Activated CD4-positive, alpha-beta T cell treated with anti-CD3 and anti-CD28 coated beads, Interleukin-2, Interleukin-4, amounts not matched to agents 100 ng/mL and 50 ng/mL, durations not matched to agents 16 hours and 8 hours (primary cell): ENCODE measurements at regions not wholly inside any gene's neighbourhood (a gene's known extent, or its start where the extent isn't known, plus 50 kb on each side); places are given as distances from the start of the nearest gene placed in this dataset.

Source experiments
- DNase-seq: peaks from one replicate; pipeline ENCODE4 v3.0.0-alpha.2; 2020; ENCODE audit warnings: low spot score

DNA sequence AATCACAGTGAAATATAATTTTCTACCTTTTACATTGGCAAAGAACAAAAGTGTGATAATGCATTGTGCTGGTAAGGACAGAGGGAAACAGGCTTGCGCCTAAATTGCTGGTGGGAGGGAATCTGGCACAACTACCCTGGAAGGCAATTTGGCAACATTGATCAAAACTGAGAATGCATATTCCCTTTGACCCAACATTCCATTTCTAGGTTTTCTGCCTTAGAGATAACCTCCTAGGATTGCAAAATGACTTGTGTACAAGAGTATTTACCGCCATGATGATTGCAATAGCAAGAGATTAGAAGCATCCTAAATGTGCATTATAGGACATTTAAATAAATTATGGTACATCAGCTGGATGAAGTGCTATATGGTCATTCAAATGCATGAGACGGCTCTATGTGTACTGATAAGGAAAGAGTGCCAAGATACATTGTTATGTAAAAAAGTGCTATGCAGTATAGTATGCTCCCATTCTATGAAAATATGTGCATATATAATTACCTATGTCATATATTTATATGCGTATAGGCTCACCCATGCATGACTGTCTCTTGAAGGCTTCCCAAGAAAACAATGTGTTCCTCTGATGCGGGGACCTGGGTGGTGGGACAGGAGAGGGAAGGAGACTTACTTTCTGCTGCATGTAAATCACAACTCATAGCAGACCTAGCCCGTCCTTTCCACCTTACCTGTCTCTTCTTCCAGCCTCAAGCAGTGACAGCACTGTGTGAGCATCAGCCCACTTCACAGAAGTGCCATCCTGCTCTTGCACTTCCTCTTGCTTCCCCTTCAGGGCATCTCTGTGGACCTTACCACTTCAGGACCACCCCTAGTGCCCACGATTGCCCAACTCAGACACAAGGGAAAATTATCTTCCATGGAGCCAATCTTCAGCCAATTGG lies 249.9 kb upstream of the TLE3 start:
- DNase-seq, result no peak

DNA sequence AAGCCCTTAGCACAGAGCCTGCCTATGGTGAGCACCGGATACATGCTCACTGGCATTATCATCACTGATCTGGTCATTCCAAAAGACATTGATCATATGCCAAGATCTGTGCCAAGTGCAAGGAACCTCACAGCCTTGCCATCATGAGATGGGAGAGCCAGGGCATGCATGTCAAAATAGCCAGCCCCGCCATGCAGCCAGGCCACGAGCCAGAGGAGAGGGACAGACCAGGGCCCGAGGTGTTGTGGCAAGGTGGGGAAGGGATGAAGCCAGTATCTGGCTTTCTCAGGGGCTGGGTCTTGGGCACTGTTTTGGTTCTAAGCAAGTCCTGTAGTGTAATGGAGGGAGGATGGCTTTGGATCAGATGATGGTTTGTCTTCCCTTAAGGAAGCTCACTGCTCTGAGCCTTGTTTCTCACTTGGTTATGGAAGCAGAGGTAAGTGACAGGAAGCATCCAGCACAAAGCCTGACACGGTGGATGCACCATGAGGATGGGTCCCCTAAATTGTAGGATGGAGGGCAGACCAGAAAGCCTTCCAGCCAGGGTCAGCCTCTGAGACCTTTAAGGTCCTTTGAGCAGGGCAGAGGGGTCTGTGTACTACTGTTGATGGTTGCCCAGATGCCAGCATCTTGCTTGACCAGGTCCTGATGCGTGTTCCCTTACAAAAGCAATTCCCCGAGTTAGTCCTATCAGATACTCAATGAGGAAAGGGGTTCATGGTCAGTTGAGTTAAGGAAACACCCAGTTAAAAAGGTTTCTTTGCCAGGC lies 247.7 kb upstream of the TLE3 start:
- no peak for DNase-seq

DNA sequence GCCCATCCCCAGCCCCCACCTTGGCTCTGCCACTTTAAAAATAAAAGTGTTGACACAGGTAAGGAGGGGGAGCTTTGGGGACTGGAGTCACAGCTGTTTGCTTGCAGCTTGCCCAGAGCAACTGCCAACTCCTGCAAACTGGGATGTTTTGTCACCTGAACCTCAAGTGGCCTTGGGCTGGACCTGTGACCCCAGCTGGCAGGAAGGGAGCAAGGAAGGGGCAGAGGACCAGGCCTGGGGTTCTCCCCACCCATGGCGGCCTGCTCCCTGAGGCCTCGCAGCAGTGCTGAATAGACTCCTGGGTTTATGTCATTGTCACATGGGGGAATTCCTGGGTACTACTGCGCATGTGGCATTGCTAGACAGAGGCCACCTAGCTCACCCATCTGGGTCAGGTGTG lies 246.9 kb upstream of the TLE3 start:
- DNase-seq, result no peak

DNA sequence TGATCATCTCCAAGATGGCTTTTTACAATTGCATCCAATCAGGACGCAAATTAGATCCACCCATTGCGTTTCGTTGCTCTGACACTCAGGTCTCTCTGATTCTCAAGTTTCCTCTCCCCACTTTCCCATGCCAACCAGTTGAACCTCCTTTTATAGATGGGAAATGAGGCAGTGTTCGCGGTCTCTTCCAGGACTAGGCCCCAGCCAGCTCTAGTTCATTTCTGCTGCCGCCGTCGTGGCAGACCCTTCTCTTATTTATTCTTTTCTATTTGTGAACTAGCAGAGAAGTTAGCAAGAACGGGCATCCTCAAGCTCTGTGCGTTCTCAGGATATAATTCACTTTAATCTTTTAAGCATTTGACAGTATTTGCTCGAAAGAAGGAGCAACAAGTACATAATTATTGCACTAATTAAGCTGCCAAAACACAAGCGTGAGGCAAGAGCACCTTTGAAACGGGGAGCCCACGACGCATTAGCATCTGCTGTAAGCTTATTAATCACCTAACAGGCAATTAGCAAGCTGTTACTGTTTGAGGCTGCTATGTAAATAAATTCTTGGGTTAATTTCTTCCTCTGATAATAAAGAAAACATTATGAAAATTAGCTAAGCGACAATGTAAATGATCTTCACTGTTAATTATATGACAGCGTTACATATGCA lies 246.4 kb upstream of the TLE3 start:
- DNase-seq, result no peak

DNA sequence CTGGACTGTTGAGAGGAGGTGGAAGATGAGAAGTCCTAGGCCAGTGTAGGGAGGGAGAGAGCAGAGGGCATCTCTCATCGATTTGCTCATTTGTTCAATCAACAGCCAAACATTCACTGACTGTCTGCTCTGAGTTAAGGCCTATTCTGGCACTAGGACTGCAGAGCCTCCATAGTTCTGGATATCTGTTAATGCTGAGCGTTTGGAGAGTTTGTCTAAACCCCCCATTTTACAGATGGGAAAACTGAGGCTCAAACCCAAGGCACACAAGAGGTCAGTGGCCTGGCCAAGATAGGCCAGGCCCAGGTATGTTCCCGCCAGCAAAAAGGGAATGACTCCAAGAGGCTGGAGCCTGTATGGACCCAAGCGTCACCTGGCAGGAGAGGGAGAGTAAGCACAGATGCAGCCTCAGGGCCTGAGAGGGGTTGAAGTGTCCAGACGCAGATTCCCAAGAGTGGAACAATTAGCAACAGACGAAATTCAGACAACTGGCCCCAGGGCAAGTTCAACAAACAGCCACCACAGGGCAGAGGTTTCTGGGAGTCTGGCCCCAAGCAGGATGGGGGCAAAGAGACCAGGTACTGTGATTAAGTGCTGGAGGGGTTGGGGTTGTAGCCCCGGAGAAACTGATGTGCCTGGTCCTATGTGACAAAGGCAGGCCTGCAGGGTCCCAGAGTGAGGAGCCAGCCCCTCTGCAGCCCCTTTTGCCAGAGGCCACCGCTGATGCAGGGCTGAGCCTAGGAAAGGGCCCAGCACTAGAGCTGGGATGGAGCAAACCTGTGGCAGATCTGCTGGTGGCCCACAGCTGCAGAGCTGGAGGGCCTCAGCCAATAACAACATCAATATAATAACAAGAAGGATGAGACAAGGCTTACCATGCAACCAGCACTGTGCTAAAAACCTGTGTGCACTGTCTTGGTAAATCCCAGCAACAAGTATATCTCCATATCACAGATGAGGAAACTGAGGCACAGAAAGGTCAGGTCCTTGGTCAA lies 245.1 kb upstream of the TLE3 start:
- DNase-seq, result no peak

DNA sequence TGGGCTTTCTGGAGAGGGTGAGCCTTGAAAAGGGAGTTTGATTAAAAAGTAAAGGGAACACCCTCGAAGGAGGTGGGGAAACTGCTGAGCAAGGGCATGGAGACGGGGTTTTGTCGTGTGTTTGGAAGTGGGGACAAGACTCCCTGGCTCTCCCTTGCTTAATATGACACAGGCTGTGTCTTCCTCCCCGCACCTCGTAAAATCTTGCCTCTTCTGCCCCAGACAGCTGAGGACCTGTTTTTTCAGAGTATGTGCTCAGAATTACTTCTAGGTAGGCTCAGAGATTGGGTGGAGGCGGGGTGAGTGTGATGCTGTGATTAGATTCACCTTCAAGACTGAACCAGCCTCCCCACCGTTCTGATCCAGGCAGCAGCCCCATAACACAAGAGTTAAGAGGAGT lies 244.4 kb upstream of the TLE3 start:
- DNase-seq, result no peak

DNA sequence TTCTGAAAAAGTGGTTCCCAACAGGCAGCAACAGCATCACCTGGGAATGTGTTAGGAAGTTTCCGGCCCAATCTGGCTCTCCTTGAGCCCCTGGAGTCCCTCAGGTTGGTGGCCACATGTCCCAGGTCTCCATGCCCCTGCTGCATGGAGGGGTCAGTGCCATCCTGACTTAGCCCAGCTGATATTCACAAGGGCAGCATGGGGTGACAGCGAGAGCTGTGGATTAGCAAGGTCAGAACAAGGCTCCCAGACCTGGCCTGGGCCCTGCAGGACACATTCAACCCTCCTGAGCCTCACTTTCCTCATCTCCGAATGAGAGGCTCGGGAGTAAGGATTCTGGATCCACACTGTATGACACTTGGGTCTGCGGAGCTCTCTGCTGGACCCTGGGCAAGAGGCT lies 243.8 kb upstream of the TLE3 start:
- no peak for DNase-seq

DNA sequence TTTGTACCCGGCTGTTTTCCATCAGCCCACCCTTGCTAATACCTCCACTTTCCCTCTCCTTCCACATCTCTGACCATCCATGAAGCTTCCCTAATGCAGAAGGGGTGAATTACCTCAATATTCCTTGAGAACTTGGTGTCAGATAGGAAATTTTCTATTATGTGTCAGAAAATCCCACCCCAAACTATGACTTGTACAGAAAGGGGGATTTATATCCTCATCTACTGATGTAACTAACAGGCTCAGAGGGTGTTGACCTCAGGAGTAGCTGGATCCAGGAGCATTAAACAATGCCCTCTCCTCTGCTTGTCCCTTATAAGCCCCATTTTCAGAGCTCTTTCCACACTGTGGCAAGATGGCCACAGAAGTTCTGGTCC lies 242.8 kb upstream of the TLE3 start:
- DNase-seq, result no peak

DNA sequence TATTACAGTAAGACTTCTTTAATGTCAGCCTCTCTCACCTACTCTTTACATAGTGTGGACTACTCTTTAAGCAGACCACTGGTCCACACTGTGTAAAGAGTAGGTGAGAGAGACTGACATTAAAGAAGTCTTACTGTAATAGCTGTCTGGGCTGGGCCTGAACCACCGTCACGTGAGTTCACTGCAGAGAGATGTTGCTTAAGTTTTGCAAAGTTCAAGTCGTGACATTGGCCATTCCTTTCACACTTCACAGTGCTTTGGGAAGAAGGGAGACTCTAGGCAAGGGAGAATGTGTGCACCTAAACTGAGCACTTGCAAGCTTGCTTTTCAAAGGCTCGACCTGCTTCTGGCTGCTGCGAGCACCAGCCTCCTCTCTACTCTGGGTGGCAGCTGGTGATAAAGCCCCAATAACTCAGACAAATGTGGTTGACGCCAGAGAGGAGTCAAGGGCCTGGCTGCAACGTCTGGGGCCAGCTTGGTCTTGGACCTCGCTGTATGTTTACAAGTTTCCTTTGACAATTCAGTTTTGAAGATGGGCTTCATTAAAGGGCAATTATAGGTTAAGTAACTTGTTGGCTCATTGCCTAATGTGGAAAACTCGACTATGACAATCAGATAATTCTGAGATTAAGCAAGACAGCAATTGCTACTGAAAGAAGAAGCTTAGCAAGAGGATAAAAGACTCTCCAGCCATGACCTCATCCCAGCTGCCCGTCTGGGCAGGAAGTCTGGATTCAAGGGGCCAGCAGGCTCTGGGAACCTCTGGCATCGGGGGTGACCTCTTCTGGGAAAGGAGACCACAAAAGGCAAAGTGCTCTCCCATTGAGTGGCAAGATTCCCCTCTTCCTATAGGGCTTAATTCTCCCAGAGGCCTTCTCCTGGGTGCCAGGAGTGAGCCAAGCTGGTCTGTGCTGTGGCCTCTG lies 242.1 kb upstream of the TLE3 start:
- no peak for DNase-seq

DNA sequence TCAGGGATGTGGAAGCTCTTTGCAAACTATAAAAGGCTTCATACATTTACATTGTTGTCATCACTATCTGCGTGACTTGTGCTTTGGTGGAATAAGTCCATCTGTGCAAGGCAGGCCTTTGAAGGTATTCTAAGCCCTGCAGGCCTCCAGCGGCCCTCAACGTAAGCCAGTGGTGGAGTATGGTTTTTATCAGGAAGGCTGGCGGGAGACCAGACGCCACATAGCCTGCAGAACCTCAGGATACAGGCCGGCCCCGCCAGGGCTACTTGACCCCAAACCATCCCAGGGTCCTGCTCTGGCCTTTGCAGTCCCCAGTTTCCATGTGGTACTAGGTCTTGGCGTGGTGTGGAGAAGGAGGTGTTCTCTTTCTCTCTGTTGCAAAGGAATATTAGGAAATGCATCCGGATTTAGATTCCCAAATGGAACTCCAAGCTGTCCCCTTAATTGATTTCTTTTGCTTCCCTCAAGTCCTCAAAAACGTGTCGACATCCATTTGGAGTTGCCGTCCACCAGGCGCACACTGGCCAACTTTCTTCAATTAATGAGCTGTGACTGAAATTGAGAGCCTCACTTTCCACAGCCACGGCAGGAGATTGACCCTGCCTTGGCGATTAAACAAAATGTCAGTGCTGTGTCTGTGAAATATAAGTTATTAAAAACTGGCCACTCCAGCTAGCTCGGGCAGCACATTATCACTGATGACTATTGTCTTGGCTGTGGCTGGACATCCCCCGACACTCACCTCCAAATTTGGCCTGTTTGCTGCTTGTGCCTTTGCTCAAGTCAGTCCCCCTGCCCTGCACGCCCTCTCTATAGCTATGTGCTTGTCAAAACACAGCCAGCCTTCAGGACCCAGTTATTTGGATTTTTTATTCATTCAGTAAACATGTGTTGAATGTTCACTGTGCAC lies 239.8 kb upstream of the TLE3 start:
- DNase-seq, result no peak

DNA sequence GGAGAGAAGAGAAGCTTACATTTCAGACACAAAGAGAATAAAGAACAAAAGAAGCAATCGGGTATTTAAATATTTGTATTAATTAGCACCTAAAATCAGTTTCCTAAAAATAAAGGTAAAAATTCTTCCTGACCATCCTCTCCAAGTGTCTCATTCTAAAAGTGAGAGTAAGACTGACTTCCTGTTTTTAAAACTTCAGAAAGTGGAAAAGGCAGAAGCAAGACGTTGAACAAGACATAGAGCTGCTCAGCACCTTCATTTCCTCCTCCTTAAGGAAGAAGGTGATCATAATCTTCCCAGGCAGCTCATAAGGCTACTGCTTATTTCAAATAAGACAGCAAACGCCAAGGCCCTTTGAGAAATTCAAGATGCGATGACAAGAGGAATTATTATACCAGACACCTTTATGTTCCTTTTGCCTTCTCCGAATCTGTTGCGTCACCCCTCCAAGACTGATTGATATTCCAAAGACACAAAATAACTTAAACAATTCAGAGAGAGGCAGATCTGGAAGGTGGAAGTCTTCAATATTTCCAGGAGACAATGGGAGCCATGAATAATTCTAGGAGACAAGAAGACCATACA lies 238.8 kb upstream of the TLE3 start:
- DNase-seq, result no peak

DNA sequence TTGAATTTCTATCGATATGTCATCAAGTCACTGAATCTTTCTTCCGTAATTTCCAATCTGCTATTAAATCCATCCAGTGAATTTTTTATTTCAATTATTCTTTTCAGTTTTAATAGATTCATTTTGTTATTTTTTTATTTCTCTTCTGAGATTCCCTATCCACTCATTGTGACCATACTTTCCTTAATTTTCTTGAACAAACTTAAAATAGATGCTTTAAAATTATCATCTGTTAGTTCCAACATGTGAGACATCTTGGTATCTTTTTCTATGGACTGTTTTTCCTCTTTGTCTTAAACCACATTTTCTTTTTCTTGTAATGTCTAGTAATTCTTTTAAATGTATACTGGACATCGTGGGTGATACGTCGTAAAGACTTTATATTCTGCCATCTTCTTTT lies 236.6 kb upstream of the TLE3 start:
- no peak for DNase-seq

DNA sequence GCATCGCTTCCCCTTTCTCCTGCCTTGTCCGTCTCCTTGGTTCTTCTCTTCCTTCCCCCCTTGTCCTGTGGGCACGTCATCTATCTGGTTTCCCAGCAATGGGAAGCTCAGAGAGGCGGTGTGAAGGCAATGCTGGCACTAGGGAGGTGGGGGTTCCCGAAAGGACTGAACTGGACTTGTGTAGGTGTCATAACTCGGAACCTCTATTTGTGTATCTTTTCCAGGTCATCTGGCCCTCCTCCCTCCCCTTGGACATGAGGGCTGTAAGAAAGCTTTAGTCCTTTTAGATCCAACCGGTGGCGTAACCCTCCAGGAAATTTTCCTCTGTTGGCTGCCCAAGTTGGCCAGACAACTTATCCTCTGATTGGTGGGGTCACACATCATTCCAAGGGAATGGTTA lies 231.5 kb upstream of the TLE3 start:
- no peak for DNase-seq

DNA sequence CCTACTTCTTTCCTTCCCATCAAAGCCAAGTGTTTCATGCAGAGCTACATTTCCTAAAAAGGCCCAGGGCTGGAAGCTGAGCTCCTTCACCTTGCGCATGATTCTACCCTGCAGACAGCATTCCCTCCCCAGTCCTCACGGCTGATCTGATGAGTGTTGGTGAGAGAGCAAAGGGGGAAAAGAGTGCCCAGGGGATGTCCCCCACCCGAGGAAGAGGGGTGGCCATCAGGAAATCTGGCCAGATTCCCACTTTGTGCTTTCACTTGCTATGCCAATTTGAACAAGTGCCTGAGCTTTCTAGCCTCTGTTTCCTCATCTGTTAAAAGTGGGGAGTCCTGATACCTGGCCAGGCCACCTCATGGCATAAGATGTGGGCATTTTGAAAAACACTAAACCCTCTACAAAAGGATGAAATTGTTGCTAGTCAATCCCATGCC lies 231.0 kb upstream of the TLE3 start:
- DNase-seq, result no peak

DNA sequence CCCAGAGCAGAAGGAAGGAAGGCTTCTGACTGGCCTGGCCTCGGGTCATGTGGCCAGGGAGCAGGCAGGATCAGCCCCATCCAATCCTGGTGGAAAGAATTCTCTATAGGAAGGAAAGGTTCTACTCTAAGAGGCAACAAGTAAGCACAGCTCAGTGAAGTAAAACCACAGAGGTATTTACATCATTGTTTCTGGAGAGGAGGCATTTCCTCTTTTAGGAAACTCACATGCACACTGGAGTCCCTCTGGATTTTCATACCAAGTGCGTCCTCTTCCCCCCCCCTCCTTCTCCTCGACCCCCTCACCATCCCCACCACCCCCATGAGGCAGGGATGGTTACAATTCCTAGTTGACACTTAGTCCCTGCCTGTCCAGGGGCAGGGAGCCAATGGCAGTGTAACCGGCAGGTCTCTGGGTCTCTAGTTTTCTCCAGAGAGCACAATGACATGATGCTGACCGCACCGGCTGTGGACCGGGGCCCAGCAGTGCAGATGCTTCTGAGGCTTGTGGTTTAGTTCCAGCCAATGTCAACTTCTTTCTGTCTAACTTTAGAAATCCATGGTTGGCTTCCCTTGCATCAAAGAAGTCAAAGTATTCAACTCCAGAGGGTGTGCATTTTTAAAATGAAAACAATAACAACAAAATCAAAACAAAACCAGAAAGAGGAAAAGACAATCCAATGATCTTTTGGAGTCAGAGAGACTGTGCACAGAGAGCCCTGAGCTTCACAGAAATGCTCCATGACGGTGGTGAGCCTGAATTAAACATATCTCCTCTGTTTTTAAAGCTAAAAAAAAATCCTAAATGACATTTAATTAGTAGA lies 230.3 kb upstream of the TLE3 start:
- no peak for DNase-seq

DNA sequence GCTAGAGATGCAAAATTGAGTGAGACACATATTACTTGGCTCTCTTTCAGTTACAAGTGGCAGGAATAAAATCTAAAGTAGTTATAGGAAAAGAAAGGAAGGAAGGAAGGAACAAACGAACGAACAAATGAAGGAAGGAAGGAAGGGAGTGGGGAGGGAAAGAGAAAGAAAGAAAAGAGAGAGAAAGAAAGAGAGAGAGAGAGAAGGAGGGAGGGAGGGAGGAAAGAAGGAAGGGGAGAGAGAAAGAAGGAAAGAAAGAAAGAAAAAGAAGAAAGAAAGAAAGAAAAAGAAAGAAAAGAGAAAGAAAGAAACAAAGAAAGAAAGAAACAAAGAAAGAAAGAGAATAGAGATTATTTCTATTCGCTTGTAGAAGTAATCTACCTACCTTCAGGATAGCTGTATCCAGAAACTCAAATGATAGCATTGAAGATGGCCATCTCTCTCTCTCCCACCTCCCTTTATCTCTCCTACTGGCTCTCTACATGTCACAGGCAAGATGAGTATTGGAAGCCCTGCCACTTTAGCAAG lies 229.7 kb upstream of the TLE3 start:
- no peak for DNase-seq

DNA sequence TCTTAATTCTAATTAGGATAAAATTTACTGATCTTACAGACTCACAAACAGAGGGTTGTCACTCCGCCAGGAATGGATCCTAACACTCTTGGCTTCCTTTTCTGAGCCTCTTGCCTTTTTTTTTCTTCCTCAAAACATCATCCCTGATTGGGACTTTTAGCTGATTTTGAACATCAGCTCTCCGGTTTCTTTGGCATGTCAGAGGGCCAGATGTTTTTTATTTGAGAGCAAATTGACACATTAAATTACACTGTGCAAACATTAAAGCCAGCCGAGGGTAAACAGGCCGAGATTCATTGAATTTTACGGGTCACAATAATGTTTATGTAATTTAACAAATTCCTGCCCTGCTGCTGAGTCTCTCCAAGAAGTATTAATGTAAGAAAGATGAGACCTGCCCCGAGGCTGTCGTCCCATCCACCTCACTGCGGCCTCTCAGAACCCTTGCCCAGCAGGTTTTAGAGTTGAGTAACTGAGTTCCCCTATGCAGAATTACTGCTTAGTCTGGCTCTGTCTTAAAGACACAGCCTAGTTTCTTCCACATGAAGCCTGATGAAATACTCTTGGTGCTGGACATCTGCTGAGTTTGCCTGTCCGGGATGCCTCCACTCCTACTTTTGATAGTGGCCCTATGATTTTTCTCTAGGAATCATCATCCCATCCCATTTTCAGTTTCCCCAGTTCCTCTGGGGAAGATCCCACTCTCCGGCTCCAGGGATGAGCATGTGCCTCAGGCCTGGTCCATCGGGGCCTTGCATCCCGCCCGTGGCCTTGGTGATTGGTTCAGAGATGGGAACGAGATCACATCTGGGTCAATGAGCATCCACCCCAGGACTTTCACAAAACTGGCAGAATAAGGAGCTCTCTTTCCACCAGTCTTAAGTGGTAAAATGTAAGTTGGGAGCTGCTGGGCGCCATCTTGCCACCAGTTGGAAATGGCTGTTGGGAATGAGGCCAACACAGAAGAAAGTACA lies 226.6 kb upstream of the TLE3 start:
- DNase-seq, result no peak
